ENCODE measurements at regions not wholly inside any gene's neighbourhood (a gene's known extent, or its start where the extent isn't known, plus 50 kb on each side); places are given as distances from the start of the nearest gene placed in this dataset.

- H3K36me3 ChIP-seq: no peaks in the 10 kb centered on the region
- no peak overlapping the region for H3K4me3 ChIP-seq
- peaks cover 0 to 11% (median 8%) of the 10 kb centered on the region in 8 donors for H3K9me3 ChIP-seq
- TF ChIP-seq CTCF (IDR thresholded peaks at IDR 0.05 in 8 of 11, conservative IDR thresholded peaks at IDR 0.05 in 3 of 11) (no peak), POLR2AphosphoS5 (IDR thresholded peaks at IDR 0.05) (no peak), POLR2A (IDR thresholded peaks at IDR 0.05) (no peak)
- no peak for DNase-seq
- intact Hi-C loops (cut with DNase I; ENCODE audit: low total_unique reads): no loop called here
- no peaks in the 10 kb centered on the region for H3K27me3 ChIP-seq (replicated peaks in 1 of 7)
- H3K27ac ChIP-seq: no peak overlapping the region
- H3K4me1 ChIP-seq: no peaks in the 10 kb centered on the region
Measured at GRCh38 chr1:106178791-106179190, 877.7 kb upstream of the PRMT6 start.

- H3K36me3 ChIP-seq: no peaks in the 10 kb centered on the region
- H3K27ac ChIP-seq: no peak overlapping the region
- H3K27me3 ChIP-seq (replicated peaks in 1 of 7): no peaks in the 10 kb centered on the region
- peaks cover 0 to 23% (median 10%) of the 10 kb centered on the region in 8 donors for H3K9me3 ChIP-seq
- no peaks in the 10 kb centered on the region for H3K4me1 ChIP-seq
- TF ChIP-seq POLR2A (IDR thresholded peaks at IDR 0.05) (no peak), POLR2AphosphoS5 (IDR thresholded peaks at IDR 0.05) (no peak), CTCF (IDR thresholded peaks at IDR 0.05 in 8 of 11, conservative IDR thresholded peaks at IDR 0.05 in 3 of 11) (no peak)
- H3K4me3 ChIP-seq: no peak overlapping the region
- no peak for DNase-seq
- intact Hi-C loops (cut with DNase I; ENCODE audit: low total_unique reads): no loop called here
Measured at GRCh38 chr1:106181866-106182265, 874.6 kb upstream of the PRMT6 start.

GRCh38 chr1:106185089-106185488 is 871.4 kb upstream of the PRMT6 start:
- H3K27me3 ChIP-seq (replicated peaks in 1 of 7): no peaks in the 10 kb centered on the region
- no peaks in the 10 kb centered on the region for H3K36me3 ChIP-seq
- intact Hi-C loops (cut with DNase I; ENCODE audit: low total_unique reads): no loop called here
- H3K4me1 ChIP-seq: no peaks in the 10 kb centered on the region
- peaks cover 0 to 37% (median 14%) of the 10 kb centered on the region in 8 donors for H3K9me3 ChIP-seq
- H3K27ac ChIP-seq: no peak overlapping the region
- no peak for DNase-seq
- no peak for TF ChIP-seq CTCF (IDR thresholded peaks at IDR 0.05 in 8 of 11, conservative IDR thresholded peaks at IDR 0.05 in 3 of 11)
- TF ChIP-seq POLR2AphosphoS5 (IDR thresholded peaks at IDR 0.05): no peak
- TF ChIP-seq POLR2A (IDR thresholded peaks at IDR 0.05): no peak
- H3K4me3 ChIP-seq: no peak overlapping the region

- WGBS, 5 donors: 71 to 100% (median 92%) methylated on average over 2 of the region's 2 CpGs
Measured at GRCh38 chr1:106189780-106190179, 866.7 kb upstream of the PRMT6 start.

More at GRCh38 chr1:106189780-106190179, 866.7 kb upstream of the PRMT6 start:
- TF ChIP-seq CTCF (IDR thresholded peaks at IDR 0.05 in 8 of 11, conservative IDR thresholded peaks at IDR 0.05 in 3 of 11) (no peak), POLR2A (IDR thresholded peaks at IDR 0.05) (no peak), POLR2AphosphoS5 (IDR thresholded peaks at IDR 0.05) (no peak)
- Histone ChIP-seq H3K9me3 (peaks cover 0 to 67% (median 47%) of the 10 kb centered on the region in 8 donors), H3K27ac (no peak overlapping the region), H3K4me1 (no peaks in the 10 kb centered on the region), H3K4me3 (no peak overlapping the region), H3K27me3 (replicated peaks in 1 of 7) (no peaks in the 10 kb centered on the region), H3K36me3 (no peaks in the 10 kb centered on the region)
- no peak for DNase-seq
- intact Hi-C loops (cut with DNase I; ENCODE audit: low total_unique reads): no loop called here
